Fibroblast of villous mesenchyme (primary cell): ENCODE measurements at regions not wholly inside any gene's neighbourhood (a gene's known extent, or its start where the extent isn't known, plus 50 kb on each side); places are given as distances from the start of the nearest gene placed in this dataset.

Experiments
- DNase-seq: peaks from one replicate; pipeline ENCODE4 v3.0.0-alpha.2; 2010; ENCODE audit warnings: low read depth
- H3K4me3 ChIP-seq: 2 replicates; pipeline ENCODE4 v1.5.1; 2011; ENCODE audit warnings: low read depth, mild to moderate bottlenecking, low read length
- TF ChIP-seq, protein P1 (sequence below): IDR thresholded peaks from 2 replicates; pipeline ENCODE4 v1.5.1; 2012; ENCODE audit warnings: low read depth, mild to moderate bottlenecking, low read length; ENCODE audit not compliant: insufficient read depth

DNA sequence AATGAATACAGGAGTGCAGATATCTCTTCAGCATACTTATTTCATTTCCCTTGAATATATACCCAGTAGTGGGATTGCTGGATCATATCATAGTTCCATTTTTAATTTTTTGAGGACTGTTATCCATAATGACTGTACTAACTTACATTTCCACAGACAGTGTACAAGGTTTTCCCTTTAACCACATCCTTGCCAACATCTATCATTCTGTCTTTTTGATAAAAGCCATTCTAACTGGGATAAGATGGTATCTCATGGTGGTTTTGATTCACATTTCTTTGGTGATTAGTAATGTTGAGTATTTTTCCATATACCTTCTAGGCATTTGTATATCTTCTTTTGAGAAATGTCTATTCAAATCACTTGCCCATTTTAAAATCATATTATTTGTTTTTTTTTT lies 325.2 kb downstream of the CYP26B1 start:
- TF ChIP-seq, protein P1, sequence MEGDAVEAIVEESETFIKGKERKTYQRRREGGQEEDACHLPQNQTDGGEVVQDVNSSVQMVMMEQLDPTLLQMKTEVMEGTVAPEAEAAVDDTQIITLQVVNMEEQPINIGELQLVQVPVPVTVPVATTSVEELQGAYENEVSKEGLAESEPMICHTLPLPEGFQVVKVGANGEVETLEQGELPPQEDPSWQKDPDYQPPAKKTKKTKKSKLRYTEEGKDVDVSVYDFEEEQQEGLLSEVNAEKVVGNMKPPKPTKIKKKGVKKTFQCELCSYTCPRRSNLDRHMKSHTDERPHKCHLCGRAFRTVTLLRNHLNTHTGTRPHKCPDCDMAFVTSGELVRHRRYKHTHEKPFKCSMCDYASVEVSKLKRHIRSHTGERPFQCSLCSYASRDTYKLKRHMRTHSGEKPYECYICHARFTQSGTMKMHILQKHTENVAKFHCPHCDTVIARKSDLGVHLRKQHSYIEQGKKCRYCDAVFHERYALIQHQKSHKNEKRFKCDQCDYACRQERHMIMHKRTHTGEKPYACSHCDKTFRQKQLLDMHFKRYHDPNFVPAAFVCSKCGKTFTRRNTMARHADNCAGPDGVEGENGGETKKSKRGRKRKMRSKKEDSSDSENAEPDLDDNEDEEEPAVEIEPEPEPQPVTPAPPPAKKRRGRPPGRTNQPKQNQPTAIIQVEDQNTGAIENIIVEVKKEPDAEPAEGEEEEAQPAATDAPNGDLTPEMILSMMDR: no peak
- H3K4me3 ChIP-seq: no peak overlapping the region
- no peak for DNase-seq

DNA sequence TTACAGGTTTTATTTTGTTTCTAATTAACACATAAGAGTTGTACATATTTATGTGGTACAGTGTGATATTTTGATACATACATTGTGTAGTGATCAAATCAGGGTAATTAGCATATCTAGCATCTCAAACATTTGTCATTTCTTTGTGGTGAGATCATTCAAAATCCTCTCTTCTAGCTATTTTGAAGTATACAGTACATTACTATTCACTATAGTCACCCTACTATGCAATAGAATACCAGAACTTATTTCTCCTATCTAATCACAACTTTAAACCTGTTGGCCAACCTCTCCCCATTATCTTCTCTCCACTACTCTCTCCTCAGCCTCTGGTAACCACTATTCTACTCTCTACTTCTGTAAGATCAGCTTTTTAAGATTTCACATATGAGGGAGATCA lies 325.8 kb downstream of the CYP26B1 start:
- no peak overlapping the region for H3K4me3 ChIP-seq
- DNase-seq: no peak
- TF ChIP-seq, protein P1: no peak

DNA sequence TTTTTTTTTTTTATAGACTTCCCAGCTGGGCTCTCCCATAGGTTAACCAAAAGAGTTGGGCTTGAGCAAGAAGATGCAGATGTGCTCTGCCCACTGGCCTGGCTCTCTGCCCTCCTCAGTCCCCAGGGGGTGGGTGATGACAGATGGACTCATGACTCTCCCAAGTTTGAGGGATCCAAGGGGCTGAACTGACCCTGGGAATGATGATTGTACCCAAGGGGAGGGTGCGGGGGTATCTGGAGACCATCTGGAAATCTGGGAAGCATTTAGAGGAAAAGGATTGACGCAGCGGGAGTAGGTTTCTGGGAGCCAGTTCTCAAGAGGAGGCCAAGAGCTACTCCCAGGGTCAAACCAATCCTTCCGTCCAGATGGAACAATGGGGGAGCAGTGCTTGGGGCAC lies 330.8 kb downstream of the CYP26B1 start:
- TF ChIP-seq, protein P1: no peak
- no peak for DNase-seq
- H3K4me3 ChIP-seq: no peak overlapping the region

DNA sequence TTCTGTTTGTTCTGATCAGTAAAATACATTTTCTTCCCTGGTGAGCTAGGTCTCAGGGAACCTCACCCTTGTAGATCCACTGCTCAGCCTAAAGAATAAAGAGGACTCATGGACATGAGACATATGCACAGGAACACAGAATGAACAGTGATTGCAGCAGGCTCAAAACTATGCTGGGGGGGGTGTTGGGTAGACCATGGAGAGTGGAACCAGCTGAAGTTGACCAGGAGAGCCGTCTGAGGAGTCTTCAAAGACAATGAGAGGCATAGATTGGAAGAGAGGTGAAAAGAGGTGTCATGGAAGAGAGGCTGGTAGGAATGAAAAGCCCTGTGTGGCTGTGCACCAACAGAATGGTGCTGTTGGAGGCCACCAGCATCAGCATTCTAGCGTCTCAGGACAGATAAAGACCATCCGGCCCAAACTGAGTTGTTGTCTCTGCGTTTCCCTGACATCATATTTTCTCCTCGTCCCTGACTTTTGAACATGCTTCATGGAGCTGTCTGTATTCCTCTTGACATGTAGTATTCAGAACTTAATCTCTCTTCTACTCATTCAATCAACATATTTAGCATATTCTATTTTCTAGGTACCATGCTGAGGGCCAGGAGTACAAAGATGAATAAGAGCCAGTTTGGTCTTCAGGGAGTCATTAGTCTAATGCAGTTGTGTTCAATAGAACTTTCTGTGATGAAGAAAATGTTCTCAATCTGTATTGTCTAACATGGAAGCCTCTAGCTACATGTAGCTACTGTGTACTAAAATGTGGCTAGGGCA lies 331.8 kb downstream of the CYP26B1 start:
- no peak for DNase-seq

DNA sequence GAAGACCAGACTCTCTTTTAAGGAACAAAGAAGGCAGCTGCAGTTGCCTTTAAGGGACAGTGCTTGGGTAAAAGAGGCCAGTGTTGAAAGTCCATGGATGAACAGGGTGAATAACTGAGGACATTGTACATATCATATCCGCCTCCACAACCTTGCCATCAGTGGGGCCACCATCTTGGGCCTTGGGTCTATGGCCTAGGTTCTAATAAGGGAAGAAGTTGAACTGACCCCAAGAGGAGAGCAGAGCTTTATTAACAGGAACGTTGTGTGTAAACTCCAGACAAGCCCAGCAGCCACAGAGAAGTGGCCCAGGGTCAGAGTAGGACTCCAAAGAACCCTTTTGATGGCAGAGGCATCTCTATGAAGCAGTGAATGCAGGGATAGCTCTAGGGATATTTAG lies 332.8 kb downstream of the CYP26B1 start:
- TF ChIP-seq, protein P1: no peak
- no peak for DNase-seq
- no peak overlapping the region for H3K4me3 ChIP-seq

More for the DNA sequence above, 331.8 kb downstream of the CYP26B1 start:
- TF ChIP-seq, protein P1: no peak
- no peak overlapping the region for H3K4me3 ChIP-seq

DNA sequence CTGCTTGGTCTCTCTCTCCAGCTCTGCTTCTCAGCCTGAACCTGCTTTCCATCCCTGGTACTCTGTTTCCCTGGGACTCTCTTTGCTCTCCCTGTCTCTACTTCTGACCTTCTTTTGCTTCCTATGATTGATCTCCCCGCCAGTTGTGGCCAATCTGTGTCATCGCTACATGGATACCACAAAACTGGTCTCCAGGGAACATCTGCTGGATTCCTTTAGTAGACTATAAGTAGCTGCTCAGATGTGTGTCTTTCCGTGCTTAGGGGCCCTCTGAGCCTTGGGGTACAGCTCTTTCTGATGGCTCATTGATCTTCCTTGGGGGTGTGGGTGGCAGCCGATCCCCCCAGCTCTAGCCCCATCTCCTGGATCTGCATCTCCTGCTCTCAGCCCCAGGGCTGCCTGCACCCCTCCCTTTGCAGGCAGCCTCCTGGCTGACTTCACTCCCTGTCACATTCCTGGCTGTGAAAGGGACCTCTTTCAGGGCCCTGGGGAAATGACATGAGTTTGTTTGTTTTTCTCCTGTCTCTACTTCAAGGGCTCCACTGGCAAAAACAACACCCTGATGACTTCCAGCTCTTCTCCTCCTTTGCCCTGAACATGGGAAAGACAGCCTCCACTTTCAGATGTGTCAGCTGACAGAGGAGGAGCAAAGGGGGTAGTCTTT lies 333.7 kb downstream of the CYP26B1 start:
- TF ChIP-seq, protein P1: no peak
- no peak overlapping the region for H3K4me3 ChIP-seq
- no peak for DNase-seq
